ENCODE measurements at regions not wholly inside any gene's neighbourhood (a gene's known extent, or its start where the extent isn't known, plus 50 kb on each side); places are given as distances from the start of the nearest gene placed in this dataset.
"Not testable (repeated sequence)": the region's sequence is repeated elsewhere in the genome, so short reads cannot be mapped to it uniquely, and the experiment has no call there.

DNA sequence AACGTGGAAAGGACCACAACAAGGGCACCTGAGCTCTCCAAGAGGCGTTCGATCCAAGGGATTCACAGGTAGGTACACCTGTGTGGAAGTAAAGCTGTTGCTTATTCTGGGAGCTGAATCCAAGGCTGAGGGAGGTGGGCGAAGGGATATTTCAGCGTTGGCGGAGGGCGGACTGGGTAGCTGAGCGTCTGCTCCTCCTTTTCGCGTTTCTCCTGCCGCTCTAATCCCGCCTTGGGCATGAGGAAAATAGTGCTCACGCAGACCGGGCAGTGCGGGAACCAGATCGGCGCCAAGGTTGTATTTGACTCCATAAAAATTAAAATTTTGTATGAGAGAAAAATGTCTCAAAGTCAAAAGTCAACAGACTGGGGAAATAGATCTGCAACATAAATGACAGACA is 3966.2 kb upstream of the OR11H1 start:
- not testable (repeated sequence) for DNase-seq (ENCODE audit: low read depth in 2 of 2)

DNA sequence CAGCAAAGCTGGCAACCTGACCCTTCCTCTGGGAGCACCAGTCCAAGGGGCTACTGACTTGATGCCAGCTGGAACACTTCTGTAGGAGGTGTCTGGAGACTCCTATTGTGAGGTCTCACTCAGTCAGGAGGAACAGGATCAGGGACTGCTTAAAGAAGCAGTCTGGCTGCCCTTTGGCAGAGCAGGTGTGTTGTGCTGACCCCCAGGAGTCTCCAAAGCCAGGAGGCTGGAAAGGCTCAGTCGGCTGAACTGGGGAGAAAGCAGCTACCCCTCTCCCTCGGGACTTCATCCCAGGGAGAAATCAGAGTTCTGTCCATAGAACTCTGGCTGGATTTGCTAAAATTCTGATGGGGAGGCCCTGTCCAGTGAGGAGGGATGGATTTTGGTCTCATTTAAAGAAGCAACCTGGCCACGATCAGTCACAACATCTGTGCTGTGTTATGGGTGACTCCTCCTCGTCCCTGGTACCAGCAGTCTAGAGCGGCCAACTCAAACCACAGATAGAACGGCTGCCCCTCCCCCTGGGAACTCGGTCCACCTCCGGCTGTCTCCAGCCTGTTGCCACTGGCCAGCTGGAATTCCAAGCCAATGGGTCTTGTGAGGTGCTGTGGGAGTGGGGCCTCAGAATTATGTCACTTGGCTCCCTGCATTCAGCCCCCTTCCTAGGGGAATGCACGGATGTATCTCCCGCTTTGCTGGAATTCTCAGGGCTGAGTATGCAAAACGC is 3959.0 kb upstream of the OR11H1 start:
- DNase-seq (ENCODE audit: low read depth in 2 of 2): not testable (repeated sequence)

DNA sequence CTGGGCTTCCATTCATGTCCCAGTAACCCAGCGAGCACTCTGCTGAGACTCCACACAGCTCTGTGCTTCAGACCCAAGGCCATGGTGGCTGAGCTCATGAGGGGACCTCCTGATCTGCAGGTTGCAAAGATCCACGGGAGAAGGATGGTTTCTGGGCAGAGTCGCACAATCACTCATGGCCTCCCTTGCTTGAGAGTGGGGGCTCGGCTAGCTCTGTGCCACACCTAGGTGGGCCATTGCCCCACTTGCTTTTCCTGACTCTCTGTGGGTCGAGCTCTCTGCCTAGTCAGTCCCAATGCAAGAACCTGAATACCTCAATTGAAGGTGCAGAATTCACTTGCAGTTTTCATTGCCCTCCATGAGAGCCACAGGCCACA is 3958.4 kb upstream of the OR11H1 start:
- DNase-seq (ENCODE audit: low read depth in 2 of 2): not testable (repeated sequence)

DNA sequence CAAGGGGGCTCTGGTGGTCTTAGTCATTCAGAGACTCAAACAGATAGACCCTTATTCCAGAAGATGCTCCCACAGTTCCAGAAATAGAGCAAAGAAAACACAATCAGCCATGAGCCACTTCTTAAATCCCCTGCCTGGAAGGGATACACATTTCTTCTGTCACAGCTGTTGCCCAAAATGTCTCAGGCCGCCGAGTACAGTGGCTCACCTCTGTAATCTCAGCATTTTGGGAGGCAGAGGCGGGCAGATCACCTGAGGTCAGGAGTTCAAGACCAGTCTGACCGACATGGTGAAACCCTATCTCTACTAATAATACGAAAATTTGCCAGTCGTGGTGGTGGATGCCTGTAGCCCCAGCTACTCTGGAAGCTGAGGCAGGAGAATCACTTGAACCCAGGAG is 3954.8 kb upstream of the OR11H1 start:
- DNase-seq (ENCODE audit: low read depth in 2 of 2): not testable (repeated sequence)

DNA sequence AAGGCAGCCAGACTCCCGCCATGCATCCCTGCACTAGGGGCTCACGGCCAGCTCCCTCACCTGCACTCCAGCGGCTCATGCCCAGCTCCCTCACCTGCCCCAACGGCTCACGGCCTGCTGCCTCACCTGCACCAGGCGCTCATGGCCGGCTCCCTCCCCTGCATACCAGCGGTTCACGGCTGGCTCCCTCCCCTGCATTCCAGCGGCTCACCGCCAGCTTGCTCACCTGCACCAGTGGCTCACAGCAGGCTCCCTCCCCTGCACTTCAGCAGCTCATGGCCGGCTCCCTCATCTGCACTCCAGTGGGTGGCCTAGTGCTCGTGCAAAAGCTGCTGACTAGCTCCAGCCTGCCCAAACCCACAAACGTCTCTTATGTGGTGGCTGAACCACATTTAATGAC is 3953.8 kb upstream of the OR11H1 start:
- DNase-seq (ENCODE audit: low read depth in 2 of 2): not testable (repeated sequence)

DNA sequence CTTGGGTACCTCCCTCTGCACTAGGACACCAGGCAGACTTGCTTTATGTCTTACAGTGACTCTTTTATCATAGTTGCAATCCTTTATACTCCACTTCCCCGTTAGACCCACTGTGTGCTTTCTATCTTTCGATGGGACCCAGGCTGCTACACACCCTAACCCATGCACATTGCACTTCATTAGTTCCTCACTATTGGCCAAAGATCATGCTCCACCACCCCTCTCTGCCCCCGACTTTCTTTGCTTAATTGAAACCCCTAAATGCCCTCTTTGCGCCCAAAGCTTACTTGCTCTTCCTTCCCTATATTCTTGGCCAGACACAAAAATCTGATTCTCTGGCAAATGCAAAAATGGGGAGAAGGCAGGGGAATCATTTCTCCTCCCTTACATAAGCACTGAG is 3953.3 kb upstream of the OR11H1 start:
- not testable (repeated sequence) for DNase-seq (ENCODE audit: low read depth in 2 of 2)

DNA sequence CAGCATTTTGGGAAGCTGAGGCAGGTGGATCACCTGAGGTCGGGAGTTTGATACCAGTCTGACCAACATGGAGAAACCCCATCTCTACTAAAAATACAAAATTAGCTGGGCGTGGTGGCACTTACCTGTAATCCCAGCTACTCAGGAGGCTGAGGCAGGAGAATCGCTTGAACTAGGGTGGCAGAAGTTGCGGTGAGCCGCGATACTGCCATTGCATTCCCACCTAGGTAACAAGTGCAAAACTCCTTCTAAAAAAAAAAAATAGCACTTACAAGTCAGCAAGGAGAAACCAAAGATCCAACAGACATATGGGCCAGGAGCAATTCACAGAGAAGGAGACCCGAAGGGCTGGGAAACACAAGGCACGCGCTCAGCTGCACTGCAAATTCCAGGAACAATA is 3951.3 kb upstream of the OR11H1 start:
- not testable (repeated sequence) for DNase-seq (ENCODE audit: low read depth in 2 of 2)

DNA sequence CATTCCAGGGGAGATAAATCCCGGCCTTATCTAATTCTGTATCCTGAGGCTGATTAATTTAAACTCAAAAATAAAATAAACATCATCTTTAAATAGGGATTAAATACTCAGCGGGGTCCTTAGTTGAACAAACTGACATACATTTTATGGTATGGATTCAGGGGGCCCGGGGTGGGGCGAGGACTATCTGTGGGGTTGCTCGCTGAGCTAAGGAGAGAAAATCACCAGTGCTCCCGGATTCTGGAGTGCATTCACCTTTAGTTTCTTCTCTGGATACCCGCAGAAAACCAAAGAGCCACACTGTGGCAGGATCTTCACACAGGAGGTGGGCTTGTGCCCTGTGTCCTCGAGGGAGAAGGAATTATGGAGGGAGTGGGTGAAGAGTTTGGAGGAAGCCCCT is 3949.9 kb upstream of the OR11H1 start:
- not testable (repeated sequence) for DNase-seq (ENCODE audit: low read depth in 2 of 2)

DNA sequence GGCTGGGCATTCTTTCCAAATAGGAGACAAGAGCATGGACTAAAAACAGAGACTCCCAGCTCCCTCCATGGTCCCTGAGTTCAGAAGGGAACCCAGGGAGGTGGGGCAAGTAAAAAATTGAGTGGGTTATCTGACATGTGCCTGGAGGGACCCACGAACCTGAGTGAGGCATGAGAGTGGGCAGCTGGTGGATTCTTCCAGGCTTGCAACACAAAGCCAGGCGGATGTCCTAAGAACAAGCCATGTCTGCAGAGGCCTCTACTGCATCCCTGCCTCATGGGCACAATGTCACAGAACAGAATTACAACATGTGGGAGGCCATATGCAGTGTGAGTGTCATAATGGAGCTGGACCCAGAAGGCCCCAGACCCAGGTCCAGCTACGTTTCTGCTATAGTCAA is 3949.4 kb upstream of the OR11H1 start:
- not testable (repeated sequence) for DNase-seq (ENCODE audit: low read depth in 2 of 2)

DNA sequence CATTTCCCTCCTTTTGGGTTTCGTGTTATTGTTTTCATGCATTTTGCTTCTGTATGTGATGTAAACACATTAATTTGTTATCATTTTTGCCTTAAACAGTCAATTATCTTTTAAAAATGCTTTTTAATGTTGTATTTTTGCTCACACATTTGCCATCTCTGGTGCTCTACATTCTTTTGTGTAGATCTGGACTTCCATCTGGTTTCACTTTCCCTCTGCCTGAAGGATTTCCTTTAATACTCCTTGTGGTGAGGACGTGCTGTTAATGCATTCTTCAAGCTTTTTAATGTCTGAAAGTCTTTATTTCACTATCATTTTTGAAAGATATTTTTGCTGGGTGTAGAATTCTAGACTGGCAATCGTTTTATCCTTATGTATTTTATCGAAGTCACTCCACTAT is 3945.9 kb upstream of the OR11H1 start:
- not testable (repeated sequence) for DNase-seq (ENCODE audit: low read depth in 2 of 2)

DNA sequence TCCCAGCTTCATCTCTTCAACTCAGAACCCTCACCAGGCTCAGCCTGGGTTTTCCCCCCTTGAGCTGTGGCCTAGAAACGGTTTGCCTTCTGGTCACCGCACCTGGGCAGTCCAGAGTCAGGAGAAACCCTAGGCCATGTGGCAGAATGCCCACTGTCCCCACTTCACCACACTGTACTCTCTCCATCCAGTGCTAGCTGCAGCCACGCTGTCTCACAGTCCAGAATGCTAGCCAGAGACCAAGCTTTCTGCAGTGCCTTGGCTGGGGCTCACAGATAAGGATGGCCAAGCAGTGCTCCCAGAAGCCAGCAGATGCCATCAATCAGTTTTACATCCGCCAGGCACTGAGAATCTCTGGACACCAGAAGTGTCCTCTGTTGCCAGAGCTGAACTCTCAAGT is 3943.8 kb upstream of the OR11H1 start:
- not testable (repeated sequence) for DNase-seq (ENCODE audit: low read depth in 2 of 2)

DNA sequence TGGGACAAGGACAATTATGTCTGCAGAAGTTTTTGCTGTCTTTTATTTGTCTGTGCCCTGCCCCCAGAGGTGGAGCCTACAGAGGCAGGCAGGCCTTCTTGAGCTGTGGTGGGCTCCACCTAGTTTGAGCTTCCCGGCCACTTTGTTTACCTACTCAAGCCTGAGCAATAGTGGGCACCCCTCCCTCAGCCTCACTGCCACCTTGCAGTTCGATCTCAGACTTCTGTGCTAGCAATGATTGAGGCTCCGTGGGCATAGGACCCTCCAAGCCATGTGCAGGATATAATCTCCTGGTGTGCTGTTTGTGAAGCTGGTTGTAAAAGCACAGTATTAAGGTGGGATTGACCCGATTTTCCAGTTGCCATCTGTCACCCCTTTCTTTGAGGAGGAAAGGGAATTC is 3933.4 kb upstream of the OR11H1 start:
- DNase-seq (ENCODE audit: low read depth in 2 of 2): not testable (repeated sequence)

DNA sequence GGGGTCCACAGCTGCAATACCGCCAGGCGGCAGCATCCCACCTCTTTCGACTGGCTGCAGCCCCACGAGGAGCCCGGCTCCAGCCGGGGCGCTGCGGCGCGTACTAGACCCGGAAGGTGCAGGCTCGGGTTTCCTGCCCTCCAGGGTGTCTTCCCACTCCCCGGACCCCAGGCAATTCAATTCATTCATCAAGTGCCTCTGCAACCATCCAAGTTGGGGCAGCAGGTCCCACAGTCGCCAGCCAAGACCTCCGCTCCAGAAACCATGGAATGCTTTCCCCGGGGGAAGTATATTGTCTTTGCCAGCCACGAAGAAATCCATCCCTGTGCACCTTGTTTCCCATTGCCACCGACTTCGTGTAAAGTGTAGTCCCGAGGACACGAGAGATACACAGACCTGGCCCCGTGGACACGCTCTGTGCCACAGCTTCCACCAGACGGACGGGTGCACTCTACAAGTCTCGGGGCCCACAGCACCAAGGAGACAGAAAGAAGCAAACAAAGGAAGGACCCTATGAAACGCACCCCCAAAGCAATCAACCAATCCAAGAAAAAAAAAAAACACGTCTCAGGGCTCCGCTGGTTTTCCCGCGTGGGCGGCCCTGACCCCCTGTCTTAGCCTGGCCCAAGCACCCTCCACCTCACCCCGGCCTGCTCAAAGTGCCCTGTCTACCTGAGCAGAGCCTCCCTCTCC is 3930.2 kb upstream of the OR11H1 start:
- DNase-seq (ENCODE audit: low read depth in 2 of 2): not testable (repeated sequence)

DNA sequence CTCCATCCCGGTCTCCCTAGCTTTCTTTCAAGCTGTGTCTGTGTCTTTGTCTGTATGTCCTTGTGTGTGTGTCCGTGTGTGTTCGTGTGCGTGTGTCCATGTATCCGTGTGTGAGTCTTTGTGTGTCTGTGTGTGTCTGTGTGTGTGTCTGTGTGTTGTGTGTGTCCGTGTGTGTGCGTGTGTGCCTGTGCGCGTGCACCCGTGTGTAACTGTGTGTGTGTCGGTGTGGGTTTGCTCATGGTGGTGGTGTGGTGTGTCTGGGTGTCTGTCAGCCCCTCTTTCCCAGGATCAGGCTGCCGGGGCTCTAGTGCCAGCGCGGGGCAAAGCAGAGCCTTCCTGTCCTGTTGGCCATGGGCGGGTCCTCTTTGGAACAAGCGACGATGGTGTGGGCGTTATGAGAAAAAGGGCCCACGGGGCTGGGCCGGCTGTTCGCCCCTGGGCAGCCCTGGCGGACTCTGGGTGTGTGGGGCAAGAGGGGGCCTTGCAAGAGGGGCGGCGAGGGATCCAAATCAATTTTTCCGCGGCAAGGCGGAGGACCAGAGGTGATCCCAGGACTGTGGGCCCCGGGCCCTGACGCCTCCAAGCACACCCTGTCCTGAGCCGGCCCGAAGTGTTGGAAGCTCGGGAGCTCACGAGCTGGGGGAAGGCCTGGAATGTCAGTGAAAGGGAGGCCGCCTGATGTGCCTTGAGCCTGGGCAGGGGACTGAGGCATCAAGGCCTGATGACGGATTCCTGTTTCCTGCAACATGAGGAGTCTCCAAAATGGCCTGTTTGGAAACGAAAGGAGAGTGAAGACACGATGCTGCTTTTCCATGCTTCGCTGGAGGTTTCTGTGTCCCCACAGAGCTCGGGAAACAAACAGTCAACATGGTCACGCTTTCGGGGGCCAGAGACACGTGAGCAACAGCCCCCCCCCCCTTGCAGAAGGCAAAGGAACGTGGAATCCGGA is 3929.2 kb upstream of the OR11H1 start:
- no peak for DNase-seq (ENCODE audit: low read depth in 2 of 2)

DNA sequence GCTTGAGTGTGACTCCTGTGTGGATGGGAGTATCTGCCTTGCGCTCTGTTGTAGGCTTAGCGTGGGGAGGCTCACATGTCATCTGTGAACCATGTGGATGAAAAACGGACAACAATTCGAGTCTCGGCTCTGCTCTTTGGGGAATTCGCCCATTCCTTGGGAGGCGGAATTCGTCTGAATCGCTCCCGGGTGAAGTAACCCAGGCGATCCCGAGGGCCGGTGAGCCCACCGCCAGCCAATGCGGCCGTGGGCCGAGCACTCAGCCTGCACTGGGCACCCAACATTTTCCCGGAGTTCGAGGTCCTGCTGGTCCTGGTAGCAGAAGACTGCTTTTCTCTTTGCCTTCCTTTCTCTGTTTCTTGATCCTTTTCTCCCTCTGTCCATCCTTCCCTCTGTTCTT is 3928.5 kb upstream of the OR11H1 start:
- DNase-seq (ENCODE audit: low read depth in 2 of 2): not testable (repeated sequence)

DNA sequence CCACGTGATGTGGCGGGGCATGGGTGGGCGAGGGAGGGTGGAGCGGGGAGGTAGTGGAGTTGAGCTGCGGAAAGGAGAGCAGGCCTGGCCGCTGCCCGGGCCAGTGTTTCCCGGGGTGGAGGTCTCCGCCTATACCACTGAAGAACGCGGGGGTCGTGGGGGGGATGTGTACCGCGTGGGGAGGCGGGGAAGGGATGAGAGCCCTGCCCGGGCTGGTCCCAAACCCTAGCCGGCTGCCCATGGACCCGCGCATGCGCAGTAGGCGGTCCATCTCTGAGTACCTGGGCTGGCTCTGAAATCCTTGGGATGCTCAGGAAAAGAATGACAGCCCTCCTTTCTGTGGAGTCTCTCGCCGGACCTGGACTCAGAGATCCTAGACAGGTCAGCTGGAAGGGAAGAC is 3927.8 kb upstream of the OR11H1 start:
- DNase-seq (ENCODE audit: low read depth in 2 of 2): not testable (repeated sequence)

DNA sequence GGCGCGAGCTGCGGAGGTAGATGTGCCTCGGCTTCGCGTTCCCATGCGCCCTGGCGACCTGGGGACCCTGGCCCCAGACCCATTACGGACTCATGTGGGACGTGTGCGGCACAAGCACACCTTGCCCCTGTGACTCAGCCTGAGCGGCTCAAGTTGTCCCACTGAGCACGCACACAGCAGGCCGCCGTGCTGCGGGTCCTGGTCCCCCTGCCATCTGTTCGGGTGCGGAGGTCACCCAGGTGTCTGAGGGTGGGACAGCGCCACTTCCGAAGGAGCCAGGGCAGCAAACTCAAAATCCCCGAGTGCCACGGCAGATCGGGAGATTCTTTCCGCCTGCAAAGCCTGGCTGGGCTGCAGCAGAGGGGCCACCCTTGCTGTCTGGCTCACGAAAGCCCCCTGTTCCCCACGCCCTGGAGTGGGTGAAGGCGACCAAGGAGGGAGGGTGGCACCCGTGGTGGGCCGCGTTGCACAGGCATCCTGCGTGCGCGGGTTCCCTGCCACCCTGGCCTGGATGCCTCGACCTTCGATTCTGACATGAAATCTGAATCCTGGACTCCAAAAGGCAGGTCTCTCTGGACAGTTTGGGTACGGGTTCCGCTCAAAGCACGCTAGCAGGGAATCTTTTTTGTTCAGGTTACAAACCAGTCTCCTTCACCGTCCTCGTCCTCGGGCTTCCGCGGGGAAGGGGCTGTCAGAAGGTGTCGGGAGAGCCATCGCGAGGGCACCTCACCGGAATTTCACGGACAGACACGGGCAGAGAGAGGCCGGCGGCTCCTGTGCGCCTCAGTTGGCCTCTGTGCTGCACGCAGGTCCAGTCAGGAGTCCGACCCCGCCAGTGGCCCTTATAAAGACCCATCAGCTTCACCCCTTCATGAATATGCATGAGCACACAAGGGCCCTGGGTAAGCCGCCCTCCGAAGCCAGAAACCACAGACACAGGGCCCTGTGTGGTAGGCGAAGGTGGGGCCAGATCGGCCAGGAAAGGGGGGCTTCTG is 3926.8 kb upstream of the OR11H1 start:
- DNase-seq (ENCODE audit: low read depth in 2 of 2): not testable (repeated sequence)

DNA sequence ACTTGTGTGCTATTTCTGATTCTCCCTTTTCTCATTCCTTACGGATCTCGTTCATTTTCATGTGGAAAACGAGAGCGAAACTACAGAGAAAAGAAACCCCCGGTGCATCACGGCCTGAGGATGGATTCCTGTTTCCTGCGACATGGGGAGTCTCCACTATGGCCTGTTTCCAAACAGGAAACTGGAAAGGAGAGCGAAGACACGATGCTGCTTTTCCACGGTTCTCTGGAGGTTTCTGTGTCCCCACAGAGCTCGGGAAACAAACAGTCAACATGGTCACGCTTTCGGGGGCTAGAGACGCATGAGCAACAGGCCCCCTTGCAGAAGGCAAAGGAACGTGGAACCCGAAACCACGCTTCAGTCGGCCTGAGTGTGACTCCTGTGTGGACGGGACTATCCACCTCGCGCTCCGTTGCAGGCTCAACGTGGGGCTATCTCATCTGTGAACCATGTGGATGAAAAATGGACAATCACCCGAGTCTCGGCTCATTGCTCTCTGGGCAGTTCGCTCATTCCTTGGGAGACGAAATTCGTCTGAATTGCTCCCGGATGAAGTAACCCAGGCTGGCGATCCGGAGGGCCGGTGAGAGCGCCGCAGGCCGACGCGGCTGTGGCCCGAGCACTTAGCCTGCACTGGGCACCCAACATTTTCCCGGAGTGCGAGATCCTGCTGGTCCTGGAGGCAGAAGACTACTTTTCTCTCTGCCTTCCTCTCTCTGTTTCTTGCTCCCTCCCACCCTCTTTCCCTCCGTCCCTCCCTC is 3923.2 kb upstream of the OR11H1 start:
- DNase-seq (ENCODE audit: low read depth in 2 of 2): not testable (repeated sequence)

DNA sequence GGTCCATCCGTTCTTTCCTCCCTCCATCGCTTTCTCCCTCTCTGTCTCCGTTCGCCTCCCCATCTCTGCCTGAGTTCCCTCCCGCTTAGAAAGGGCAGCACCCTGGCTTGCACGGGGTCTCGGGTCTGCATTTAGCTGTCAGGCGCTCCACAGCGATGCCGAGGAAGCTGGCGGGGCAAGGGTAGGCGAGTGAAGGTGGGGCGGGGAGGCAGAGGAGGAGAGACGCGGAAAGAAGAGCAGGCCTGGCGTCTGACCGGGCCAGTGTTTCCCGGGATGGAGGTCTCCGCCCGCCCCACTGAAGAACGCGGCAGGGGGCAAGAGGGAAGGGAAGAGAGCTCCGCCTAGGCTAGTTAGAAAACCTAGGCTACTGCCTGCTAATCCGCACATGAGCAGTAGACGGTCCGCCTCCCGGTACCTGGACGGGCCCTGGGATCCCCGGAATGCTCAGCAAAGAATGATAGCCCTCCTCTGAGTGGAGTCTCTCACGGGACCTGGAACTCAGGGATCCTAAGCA is 3922.5 kb upstream of the OR11H1 start:
- no peak for DNase-seq (ENCODE audit: low read depth in 2 of 2)

Data from lung microvascular endothelial cell (primary cell).